Loucy (cell line): ENCODE measurements at regions not wholly inside any gene's neighbourhood (a gene's known extent, or its start where the extent isn't known, plus 50 kb on each side); places are given as distances from the start of the nearest gene placed in this dataset.

ENCODE experiments used
- H2AFZ ChIP-seq: fragments of 200-600 bp; sonication (generic); 2 replicates; pipeline ENCODE4 v1.6.0; 2016; ENCODE audit warnings: antibody characterized with exemption, mild to moderate bottlenecking, low read length, moderate library complexity
- H3F3A ChIP-seq: fragments of 200-600 bp; 2 replicates; pipeline ENCODE4 v1.6.0; 2016; ENCODE audit warnings: antibody characterized with exemption, low read depth, mild to moderate bottlenecking
- H3K27me3 ChIP-seq: fragments of 200-600 bp; sonication (generic); 2 replicates; pipeline ENCODE4 v1.6.1; 2014; ENCODE audit warnings: low read length, mild to moderate bottlenecking; ENCODE audit not compliant: insufficient read depth, poor library complexity, severe bottlenecking
- H3K36me3 ChIP-seq: fragments of 200-600 bp; sonication (generic); 2 replicates; pipeline ENCODE4 v1.6.1; 2016; ENCODE audit warnings: low read length; ENCODE audit not compliant: insufficient read depth
- H3K4me1 ChIP-seq: fragments of 200-600 bp; sonication (generic); 2 replicates; pipeline ENCODE4 v1.5.1; 2014; ENCODE audit warnings: low read length, mild to moderate bottlenecking; ENCODE audit not compliant: insufficient read depth, poor library complexity, severe bottlenecking
- H3K4me2 ChIP-seq: fragments of 200-600 bp; sonication (generic); 2 replicates; pipeline ENCODE4 v1.6.0; 2014; ENCODE audit warnings: antibody characterized with exemption, low read length, low read depth, mild to moderate bottlenecking; ENCODE audit not compliant: poor library complexity, severe bottlenecking
- H3K4me3 ChIP-seq: fragments of 200-600 bp; sonication (generic); 2 replicates; pipeline ENCODE4 v1.5.1; 2014; ENCODE audit warnings: low read length, mild to moderate bottlenecking, mixed read lengths; ENCODE audit not compliant: poor library complexity, severe bottlenecking
- H3K79me2 ChIP-seq: fragments of 200-600 bp; sonication (generic); 2 replicates; pipeline ENCODE4 v1.6.1; 2014; ENCODE audit warnings: low read length; ENCODE audit not compliant: insufficient read depth
- H3K9ac ChIP-seq: fragments of 200-600 bp; sonication (generic); 2 replicates; pipeline ENCODE4 v1.6.0; 2014; ENCODE audit warnings: mild to moderate bottlenecking, low read depth, low read length, moderate library complexity; ENCODE audit not compliant: poor library complexity, severe bottlenecking
- H3K9me2 ChIP-seq: fragments of 200-600 bp; sonication (generic); replicated peaks from 2 replicates; pipeline ENCODE4 v1.6.1; 2016; ENCODE audit warnings: low read depth, low read length, mixed read lengths
- H3K9me3 ChIP-seq: fragments of 200-600 bp; sonication (generic); 2 replicates; pipeline ENCODE4 v1.6.1; 2014; ENCODE audit warnings: mild to moderate bottlenecking, antibody characterized with exemption, low read length, low read depth; ENCODE audit not compliant: insufficient read depth
- H4K20me1 ChIP-seq: fragments of 200-600 bp; sonication (generic); 2 replicates; pipeline ENCODE4 v1.6.0; 2014; ENCODE audit warnings: antibody characterized with exemption, low read length, mild to moderate bottlenecking; ENCODE audit not compliant: insufficient read depth, poor library complexity, severe bottlenecking
- CTCF ChIP-seq: fragments of 200-600 bp; sonication (generic); conservative IDR thresholded peaks from 2 replicates; pipeline ENCODE4 v1.5.1; 2014; ENCODE audit warnings: mild to moderate bottlenecking, antibody characterized with exemption, low read length
- EZH2phosphoT487 ChIP-seq: fragments of 200-600 bp; IDR thresholded peaks from 2 replicates; pipeline ENCODE4 v1.6.1; 2018; ENCODE audit warnings: antibody characterized with exemption, mild to moderate bottlenecking, moderate library complexity, borderline replicate concordance

- Histone ChIP-seq H3K4me2 (no peak overlapping the region), H4K20me1 (no peaks in the 10 kb centered on the region), H3K36me3 (no peaks in the 10 kb centered on the region), H3K27me3 (no peaks in the 10 kb centered on the region), H3F3A (no peaks in the 10 kb centered on the region), H3K9me3 (no peaks in the 10 kb centered on the region), H3K9ac (no peak overlapping the region), H3K4me3 (no peak overlapping the region), H3K79me2 (no peaks in the 10 kb centered on the region), H2AFZ (no peak overlapping the region), H3K4me1 (no peaks in the 10 kb centered on the region), H3K9me2 (no peaks in the 10 kb centered on the region)
- TF ChIP-seq EZH2phosphoT487 = no peak
- no peak for TF ChIP-seq CTCF
Measured at GRCh38 chr6:54624779-54625178, 221.8 kb upstream of the FAM83B start.

GRCh38 chr6:54629131-54629530, 217.4 kb upstream of the FAM83B start:
- no peak overlapping the region for H3K4me2 ChIP-seq
- H2AFZ ChIP-seq = no peak overlapping the region
- no peaks in the 10 kb centered on the region for H3K36me3 ChIP-seq
- no peaks in the 10 kb centered on the region for H3K79me2 ChIP-seq
- no peaks in the 10 kb centered on the region for H3K9me3 ChIP-seq
- H3K4me1 ChIP-seq = no peaks in the 10 kb centered on the region
- no peak overlapping the region for H3K9ac ChIP-seq
- no peaks in the 10 kb centered on the region for H3F3A ChIP-seq
- no peak overlapping the region for H3K4me3 ChIP-seq
- H3K27me3 ChIP-seq = no peaks in the 10 kb centered on the region
- no peaks in the 10 kb centered on the region for H3K9me2 ChIP-seq
- TF ChIP-seq CTCF (no peak), EZH2phosphoT487 (no peak)
- no peaks in the 10 kb centered on the region for H4K20me1 ChIP-seq

- H3K9ac ChIP-seq = no peak overlapping the region
- no peaks in the 10 kb centered on the region for H3K36me3 ChIP-seq
- TF ChIP-seq CTCF = no peak
- TF ChIP-seq EZH2phosphoT487 = no peak
- no peaks in the 10 kb centered on the region for H3F3A ChIP-seq
- H3K9me3 ChIP-seq = no peaks in the 10 kb centered on the region
- H3K9me2 ChIP-seq = no peaks in the 10 kb centered on the region
- H4K20me1 ChIP-seq = no peaks in the 10 kb centered on the region
- H3K27me3 ChIP-seq = no peaks in the 10 kb centered on the region
- no peaks in the 10 kb centered on the region for H3K79me2 ChIP-seq
- no peak overlapping the region for H2AFZ ChIP-seq
- H3K4me3 ChIP-seq = no peak overlapping the region
- no peaks in the 10 kb centered on the region for H3K4me1 ChIP-seq
- H3K4me2 ChIP-seq = no peak overlapping the region
Measured at GRCh38 chr6:54632984-54633565, 213.5 kb upstream of the FAM83B start.
